ENCODE measurements at regions not wholly inside any gene's neighbourhood (a gene's known extent, or its start where the extent isn't known, plus 50 kb on each side); places are given as distances from the start of the nearest gene placed in this dataset.

GRCh38 chr1:219373616-219373935 is 199.9 kb downstream of the LYPLAL1 start:
- no peak for TF ChIP-seq CTCF (IDR thresholded peaks at IDR 0.05; ENCODE audit: borderline replicate concordance, extremely low read depth, insufficient read depth)
- Histone ChIP-seq H3K9ac (ENCODE audit: low read length in 3 of 3) (no peak overlapping the region), H3K36me3 (ENCODE audit: control insufficient read depth in 2 of 3, insufficient read depth in 3 of 3, low read length in 3 of 3) (no peaks in the 10 kb centered on the region), H3K4me3 (ENCODE audit: low read length in 3 of 3) (no peak overlapping the region), H3K27ac (ENCODE audit: low read depth in 2 of 2, low read length in 2 of 2) (no peak overlapping the region), H3K4me1 (ENCODE audit: control insufficient read depth in 2 of 3, insufficient read depth in 2 of 3, low read depth in 1 of 3, low read length in 3 of 3) (no peaks in the 10 kb centered on the region), H3K9me3 (ENCODE audit: control insufficient read depth in 2 of 3, insufficient read depth in 1 of 3, low read length in 3 of 3) (no peaks in the 10 kb centered on the region), H3K27me3 (ENCODE audit: control insufficient read depth, insufficient read depth, low read length) (no peaks in the 10 kb centered on the region)
- intact Hi-C loops (cut with DNase I): no loop called here
- FAIRE-seq (no peak), DNase-seq (no peak)

DNA sequence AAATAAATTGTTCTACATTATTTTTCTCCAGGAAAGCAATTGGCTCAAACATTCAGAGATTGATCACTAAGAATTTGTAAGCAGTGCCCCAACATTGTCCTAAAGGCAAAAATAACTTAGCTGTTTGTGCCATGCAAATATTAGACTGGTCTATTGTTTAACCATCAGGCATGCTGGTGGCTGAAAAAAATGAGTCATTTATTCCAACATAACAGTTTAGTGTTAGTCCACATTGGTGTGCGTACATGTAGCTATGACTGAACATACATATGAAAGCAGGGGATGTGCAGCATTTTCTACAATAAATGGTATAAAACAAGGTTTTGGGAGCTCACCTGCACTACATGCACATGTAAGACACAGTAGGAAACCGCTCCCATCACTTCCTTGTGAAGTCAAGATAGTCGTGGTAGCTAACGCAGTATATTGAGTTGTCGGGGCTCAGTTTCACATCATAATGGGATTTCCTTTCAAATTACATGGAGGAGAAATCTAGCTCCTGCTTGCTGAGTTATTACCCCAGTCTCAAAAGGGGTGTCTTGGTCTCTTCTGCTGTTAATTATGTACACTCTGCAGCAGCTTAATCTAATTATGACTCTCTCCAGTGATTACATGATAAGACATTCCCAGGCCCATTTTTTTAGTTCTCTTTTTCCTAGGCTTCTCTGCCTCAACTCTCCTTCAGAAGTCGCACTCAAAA is 199.4 kb downstream of the LYPLAL1 start:
- no peak for TF ChIP-seq CTCF (IDR thresholded peaks at IDR 0.05; ENCODE audit: borderline replicate concordance, extremely low read depth, insufficient read depth)
- intact Hi-C loops (cut with DNase I): no loop called here

GRCh38 chr1:219371471-219371870 is 197.8 kb downstream of the LYPLAL1 start:
- no peak for TF ChIP-seq CTCF (IDR thresholded peaks at IDR 0.05; ENCODE audit: borderline replicate concordance, extremely low read depth, insufficient read depth)

More for the DNA sequence above, 199.4 kb downstream of the LYPLAL1 start:
- Histone ChIP-seq H3K36me3 (ENCODE audit: control insufficient read depth in 2 of 3, insufficient read depth in 3 of 3, low read length in 3 of 3) (no peaks in the 10 kb centered on the region), H3K27me3 (ENCODE audit: control insufficient read depth, insufficient read depth, low read length) (no peaks in the 10 kb centered on the region), H3K4me3 (ENCODE audit: low read length in 3 of 3) (no peak overlapping the region), H3K4me1 (ENCODE audit: control insufficient read depth in 2 of 3, insufficient read depth in 2 of 3, low read depth in 1 of 3, low read length in 3 of 3) (no peaks in the 10 kb centered on the region), H3K9ac (ENCODE audit: low read length in 3 of 3) (no peak overlapping the region), H3K9me3 (ENCODE audit: control insufficient read depth in 2 of 3, insufficient read depth in 1 of 3, low read length in 3 of 3) (no peaks in the 10 kb centered on the region), H3K27ac (ENCODE audit: low read depth in 2 of 2, low read length in 2 of 2) (no peak overlapping the region)
- no peak for DNase-seq
- FAIRE-seq: no peak

DNA sequence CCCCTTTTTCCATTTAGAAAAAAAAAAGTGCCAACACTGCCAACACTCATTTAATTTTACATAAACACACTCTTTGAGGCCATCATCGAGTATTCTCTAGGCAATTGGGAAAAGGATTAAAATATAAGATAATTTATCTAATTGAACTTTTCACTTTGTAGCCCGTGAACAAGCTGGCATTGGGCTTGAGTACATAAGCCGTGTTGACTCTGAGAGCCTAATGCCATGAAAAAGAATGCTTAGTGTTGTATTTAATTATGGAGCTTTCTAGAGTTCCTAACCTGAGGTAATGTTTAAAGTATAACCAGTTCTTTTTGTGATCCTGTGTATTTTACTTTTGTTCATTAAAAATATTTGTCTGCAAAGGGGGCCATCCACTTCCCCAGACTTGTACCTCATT is 193.8 kb downstream of the LYPLAL1 start:
- DNase-seq (no peak), FAIRE-seq (no peak)
- H3K4me1 ChIP-seq (ENCODE audit: control insufficient read depth in 2 of 3, insufficient read depth in 2 of 3, low read depth in 1 of 3, low read length in 3 of 3): no peaks in the 10 kb centered on the region
- H3K36me3 ChIP-seq (ENCODE audit: control insufficient read depth in 2 of 3, insufficient read depth in 3 of 3, low read length in 3 of 3): no peaks in the 10 kb centered on the region
- no peaks in the 10 kb centered on the region for H3K9me3 ChIP-seq (ENCODE audit: control insufficient read depth in 2 of 3, insufficient read depth in 1 of 3, low read length in 3 of 3)
- no peak overlapping the region for H3K4me3 ChIP-seq (ENCODE audit: low read length in 3 of 3)
- H3K9ac ChIP-seq (ENCODE audit: low read length in 3 of 3): no peak overlapping the region
- no peaks in the 10 kb centered on the region for H3K27me3 ChIP-seq (ENCODE audit: control insufficient read depth, insufficient read depth, low read length)
- no peak for TF ChIP-seq CTCF (IDR thresholded peaks at IDR 0.05; ENCODE audit: borderline replicate concordance, extremely low read depth, insufficient read depth)
- intact Hi-C loops (cut with DNase I): no loop called here
- no peak overlapping the region for H3K27ac ChIP-seq (ENCODE audit: low read depth in 2 of 2, low read length in 2 of 2)

More at GRCh38 chr1:219371471-219371870, 197.8 kb downstream of the LYPLAL1 start:
- H3K27me3 ChIP-seq (ENCODE audit: control insufficient read depth, insufficient read depth, low read length): no peaks in the 10 kb centered on the region
- no peaks in the 10 kb centered on the region for H3K9me3 ChIP-seq (ENCODE audit: control insufficient read depth in 2 of 3, insufficient read depth in 1 of 3, low read length in 3 of 3)
- intact Hi-C loops (cut with DNase I): no loop called here
- DNase-seq: no peak
- no peak overlapping the region for H3K4me3 ChIP-seq (ENCODE audit: low read length in 3 of 3)
- H3K27ac ChIP-seq (ENCODE audit: low read depth in 2 of 2, low read length in 2 of 2): no peak overlapping the region
- H3K36me3 ChIP-seq (ENCODE audit: control insufficient read depth in 2 of 3, insufficient read depth in 3 of 3, low read length in 3 of 3): no peaks in the 10 kb centered on the region
- no peaks in the 10 kb centered on the region for H3K4me1 ChIP-seq (ENCODE audit: control insufficient read depth in 2 of 3, insufficient read depth in 2 of 3, low read depth in 1 of 3, low read length in 3 of 3)
- FAIRE-seq: no peak
- H3K9ac ChIP-seq (ENCODE audit: low read length in 3 of 3): no peak overlapping the region

All from kidney (tissue), 13 donors.